GM13976 (cell line): ENCODE measurements at regions not wholly inside any gene's neighbourhood (a gene's known extent, or its start where the extent isn't known, plus 50 kb on each side); places are given as distances from the start of the nearest gene placed in this dataset.

ENCODE experiments used
- DNase-seq: peaks from one replicate; pipeline ENCODE4 v3.0.0; 2012; ENCODE audit warnings: low spot score
- in situ Hi-C: fragments of 300-500 bp; cut with MboI; formaldehyde crosslinking; loops from one replicate; pipeline ENCODE4 v1.12.0; 2022; ENCODE audit warnings: low sequenced_read_pairs, mixed read lengths, inconsistent platforms; ENCODE audit not compliant: unreplicated experiment
- TF ChIP-seq, protein P1 (sequence below): IDR thresholded peaks from 2 replicates; pipeline ENCODE4 v1.5.1; 2012; ENCODE audit warnings: borderline replicate concordance, mild to moderate bottlenecking; ENCODE audit not compliant: insufficient read depth; ENCODE audit errors: extremely low read depth, missing control alignments, control extremely low read depth

GRCh38 chr4:33013282-33013681, 2293.1 kb downstream of the PCDH7 start:
- no peak for DNase-seq
- TF ChIP-seq, protein P1, sequence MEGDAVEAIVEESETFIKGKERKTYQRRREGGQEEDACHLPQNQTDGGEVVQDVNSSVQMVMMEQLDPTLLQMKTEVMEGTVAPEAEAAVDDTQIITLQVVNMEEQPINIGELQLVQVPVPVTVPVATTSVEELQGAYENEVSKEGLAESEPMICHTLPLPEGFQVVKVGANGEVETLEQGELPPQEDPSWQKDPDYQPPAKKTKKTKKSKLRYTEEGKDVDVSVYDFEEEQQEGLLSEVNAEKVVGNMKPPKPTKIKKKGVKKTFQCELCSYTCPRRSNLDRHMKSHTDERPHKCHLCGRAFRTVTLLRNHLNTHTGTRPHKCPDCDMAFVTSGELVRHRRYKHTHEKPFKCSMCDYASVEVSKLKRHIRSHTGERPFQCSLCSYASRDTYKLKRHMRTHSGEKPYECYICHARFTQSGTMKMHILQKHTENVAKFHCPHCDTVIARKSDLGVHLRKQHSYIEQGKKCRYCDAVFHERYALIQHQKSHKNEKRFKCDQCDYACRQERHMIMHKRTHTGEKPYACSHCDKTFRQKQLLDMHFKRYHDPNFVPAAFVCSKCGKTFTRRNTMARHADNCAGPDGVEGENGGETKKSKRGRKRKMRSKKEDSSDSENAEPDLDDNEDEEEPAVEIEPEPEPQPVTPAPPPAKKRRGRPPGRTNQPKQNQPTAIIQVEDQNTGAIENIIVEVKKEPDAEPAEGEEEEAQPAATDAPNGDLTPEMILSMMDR = no peak
- in situ Hi-C loops = no loop called here

GRCh38 chr4:33025236-33025635, 2305.1 kb downstream of the PCDH7 start:
- DNase-seq = no peak
- TF ChIP-seq, protein P1 = no peak
- in situ Hi-C loops = no loop called here

GRCh38 chr4:33029976-33030375, 2309.8 kb downstream of the PCDH7 start:
- no peak for DNase-seq
- in situ Hi-C loops = no loop called here
- TF ChIP-seq, protein P1 = no peak

GRCh38 chr4:33031328-33031727, 2311.2 kb downstream of the PCDH7 start:
- TF ChIP-seq, protein P1 = no peak
- DNase-seq = no peak
- in situ Hi-C loops = no loop called here

- TF ChIP-seq, protein P1 = no peak
- no peak for DNase-seq
- in situ Hi-C loops = no loop called here
Measured at GRCh38 chr4:33037464-33037863, 2317.3 kb downstream of the PCDH7 start.

GRCh38 chr4:33045334-33045733, 2325.2 kb downstream of the PCDH7 start:
- TF ChIP-seq, protein P1 = no peak
- no peak for DNase-seq
- in situ Hi-C loops = no loop called here

GRCh38 chr4:33052241-33052640, 2332.1 kb downstream of the PCDH7 start:
- TF ChIP-seq, protein P1 = no peak
- DNase-seq = no peak
- in situ Hi-C loops = no loop called here
